ENCODE measurements at regions not wholly inside any gene's neighbourhood (a gene's known extent, or its start where the extent isn't known, plus 50 kb on each side); places are given as distances from the start of the nearest gene placed in this dataset.

GRCh38 chr13:106096661-106097092, 438.8 kb downstream of the EFNB2 start:
- no peak overlapping the region for H3K4me3 Mint-ChIP-seq
- H3K9me3 Mint-ChIP-seq = peaks cover 0 to 2% (median 0%) of the 10 kb centered on the region in 11 donors
- POLR2A ChIA-PET = no interaction called here
- peaks cover 0 to 5% (median 0%) of the 10 kb centered on the region in 5 donors for H3K27me3 Mint-ChIP-seq
- no peaks in the 10 kb centered on the region for H3K4me1 ChIP-seq (ENCODE audit: control insufficient read depth in 2 of 2, insufficient read depth in 2 of 2, low read length in 2 of 2)
- no peak for DNase-seq
- H3K4me3 ChIP-seq (ENCODE audit: low read length) = no peak overlapping the region
- H3K27me3 ChIP-seq (ENCODE audit: control insufficient read depth in 2 of 2, insufficient read depth in 2 of 2, low read length in 2 of 2) = no peaks in the 10 kb centered on the region
- ATAC-seq = no peak
- H3K36me3 Mint-ChIP-seq = no peaks in the 10 kb centered on the region
- intact Hi-C loops (cut with micrococcal nuclease) = no loop called here
- no peaks in the 10 kb centered on the region for H3K4me1 Mint-ChIP-seq
- H3K27ac ChIP-seq (ENCODE audit: low read depth, low read length) = no peak overlapping the region
- no peaks in the 10 kb centered on the region for H3K36me3 ChIP-seq (ENCODE audit: control insufficient read depth in 2 of 3, insufficient read depth in 3 of 3, low read length in 3 of 3)
- no peak overlapping the region for H3K27ac Mint-ChIP-seq
- CTCF ChIA-PET = no interaction called here
- no peaks in the 10 kb centered on the region for H3K9me3 ChIP-seq (ENCODE audit: control insufficient read depth in 2 of 3, low read length in 3 of 3)

GRCh38 chr13:106095919-106096318, 439.5 kb downstream of the EFNB2 start:
- CTCF ChIA-PET = no interaction called here
- H3K4me3 ChIP-seq (ENCODE audit: low read length) = no peak overlapping the region
- intact Hi-C loops (cut with micrococcal nuclease) = no loop called here
- Mint-ChIP-seq H3K9me3 (peaks cover 0 to 2% (median 0%) of the 10 kb centered on the region in 11 donors), H3K4me1 (no peaks in the 10 kb centered on the region), H3K27ac (no peak overlapping the region), H3K4me3 (no peak overlapping the region), H3K36me3 (no peaks in the 10 kb centered on the region), H3K27me3 (peaks cover 0 to 5% (median 0%) of the 10 kb centered on the region in 5 donors)
- DNase-seq (no peak), ATAC-seq (no peak)
- H3K27ac ChIP-seq (ENCODE audit: low read depth, low read length) = no peak overlapping the region
- POLR2A ChIA-PET = no interaction called here
- H3K36me3 ChIP-seq (ENCODE audit: control insufficient read depth in 2 of 3, insufficient read depth in 3 of 3, low read length in 3 of 3) = no peaks in the 10 kb centered on the region
- no peaks in the 10 kb centered on the region for H3K4me1 ChIP-seq (ENCODE audit: control insufficient read depth in 2 of 2, insufficient read depth in 2 of 2, low read length in 2 of 2)
- no peaks in the 10 kb centered on the region for H3K9me3 ChIP-seq (ENCODE audit: control insufficient read depth in 2 of 3, low read length in 3 of 3)
- no peaks in the 10 kb centered on the region for H3K27me3 ChIP-seq (ENCODE audit: control insufficient read depth in 2 of 2, insufficient read depth in 2 of 2, low read length in 2 of 2)

GRCh38 chr13:106095406-106095805, 440.1 kb downstream of the EFNB2 start:
- no peaks in the 10 kb centered on the region for H3K9me3 ChIP-seq (ENCODE audit: control insufficient read depth in 2 of 3, low read length in 3 of 3)
- H3K4me3 Mint-ChIP-seq = no peak overlapping the region

GRCh38 chr13:106090001-106090400, 445.5 kb downstream of the EFNB2 start:
- Mint-ChIP-seq H3K4me1 (no peaks in the 10 kb centered on the region), H3K4me3 (no peak overlapping the region), H3K36me3 (no peaks in the 10 kb centered on the region), H3K9me3 (peaks cover 0 to 3% (median 0%) of the 10 kb centered on the region in 11 donors), H3K27ac (no peak overlapping the region), H3K27me3 (peaks cover 0 to 5% (median 0%) of the 10 kb centered on the region in 5 donors)
- intact Hi-C loops (cut with micrococcal nuclease) = no loop called here
- Histone ChIP-seq H3K27ac (ENCODE audit: low read depth, low read length) (no peak overlapping the region), H3K9me3 (ENCODE audit: control insufficient read depth in 2 of 3, low read length in 3 of 3) (no peaks in the 10 kb centered on the region), H3K4me1 (ENCODE audit: control insufficient read depth in 2 of 2, insufficient read depth in 2 of 2, low read length in 2 of 2) (no peaks in the 10 kb centered on the region), H3K27me3 (ENCODE audit: control insufficient read depth in 2 of 2, insufficient read depth in 2 of 2, low read length in 2 of 2) (no peaks in the 10 kb centered on the region), H3K36me3 (ENCODE audit: control insufficient read depth in 2 of 3, insufficient read depth in 3 of 3, low read length in 3 of 3) (no peaks in the 10 kb centered on the region), H3K4me3 (ENCODE audit: low read length) (no peak overlapping the region)
- DNase-seq (no peak), ATAC-seq (no peak)
- ChIA-PET CTCF (no interaction called here), POLR2A (no interaction called here)

More at GRCh38 chr13:106095406-106095805, 440.1 kb downstream of the EFNB2 start:
- Mint-ChIP-seq H3K27ac (no peak overlapping the region), H3K4me1 (no peaks in the 10 kb centered on the region), H3K36me3 (no peaks in the 10 kb centered on the region), H3K27me3 (peaks cover 0 to 5% (median 0%) of the 10 kb centered on the region in 5 donors), H3K9me3 (peaks cover 0 to 2% (median 0%) of the 10 kb centered on the region in 11 donors)
- no peak overlapping the region for H3K4me3 ChIP-seq (ENCODE audit: low read length)
- DNase-seq = no peak
- ATAC-seq = no peak
- intact Hi-C loops (cut with micrococcal nuclease) = no loop called here
- H3K27ac ChIP-seq (ENCODE audit: low read depth, low read length) = no peak overlapping the region
- H3K36me3 ChIP-seq (ENCODE audit: control insufficient read depth in 2 of 3, insufficient read depth in 3 of 3, low read length in 3 of 3) = no peaks in the 10 kb centered on the region
- POLR2A ChIA-PET = no interaction called here
- H3K4me1 ChIP-seq (ENCODE audit: control insufficient read depth in 2 of 2, insufficient read depth in 2 of 2, low read length in 2 of 2) = no peaks in the 10 kb centered on the region
- CTCF ChIA-PET = no interaction called here
- no peaks in the 10 kb centered on the region for H3K27me3 ChIP-seq (ENCODE audit: control insufficient read depth in 2 of 2, insufficient read depth in 2 of 2, low read length in 2 of 2)

GRCh38 chr13:106089261-106089980, 446.0 kb downstream of the EFNB2 start:
- CTCF ChIA-PET = no interaction called here
- DNase-seq (no peak), ATAC-seq (no peak)
- intact Hi-C loops (cut with micrococcal nuclease) = no loop called here
- Histone ChIP-seq H3K9me3 (ENCODE audit: control insufficient read depth in 2 of 3, low read length in 3 of 3) (no peaks in the 10 kb centered on the region), H3K27me3 (ENCODE audit: control insufficient read depth in 2 of 2, insufficient read depth in 2 of 2, low read length in 2 of 2) (no peaks in the 10 kb centered on the region), H3K36me3 (ENCODE audit: control insufficient read depth in 2 of 3, insufficient read depth in 3 of 3, low read length in 3 of 3) (no peaks in the 10 kb centered on the region), H3K4me3 (ENCODE audit: low read length) (no peak overlapping the region), H3K27ac (ENCODE audit: low read depth, low read length) (no peak overlapping the region), H3K4me1 (ENCODE audit: control insufficient read depth in 2 of 2, insufficient read depth in 2 of 2, low read length in 2 of 2) (no peaks in the 10 kb centered on the region)
- H3K27ac Mint-ChIP-seq = no peak overlapping the region
- POLR2A ChIA-PET = no interaction called here
- H3K27me3 Mint-ChIP-seq = peaks cover 0 to 5% (median 0%) of the 10 kb centered on the region in 5 donors
- no peak overlapping the region for H3K4me3 Mint-ChIP-seq
- no peaks in the 10 kb centered on the region for H3K4me1 Mint-ChIP-seq
- peaks cover 0 to 3% (median 0%) of the 10 kb centered on the region in 11 donors for H3K9me3 Mint-ChIP-seq
- H3K36me3 Mint-ChIP-seq = no peaks in the 10 kb centered on the region

- Histone ChIP-seq H3K36me3 (ENCODE audit: control insufficient read depth in 2 of 3, insufficient read depth in 3 of 3, low read length in 3 of 3) (no peaks in the 10 kb centered on the region), H3K27me3 (ENCODE audit: control insufficient read depth in 2 of 2, insufficient read depth in 2 of 2, low read length in 2 of 2) (no peaks in the 10 kb centered on the region), H3K4me3 (ENCODE audit: low read length) (no peak overlapping the region), H3K9me3 (ENCODE audit: control insufficient read depth in 2 of 3, low read length in 3 of 3) (no peaks in the 10 kb centered on the region), H3K27ac (ENCODE audit: low read depth, low read length) (no peak overlapping the region), H3K4me1 (ENCODE audit: control insufficient read depth in 2 of 2, insufficient read depth in 2 of 2, low read length in 2 of 2) (no peaks in the 10 kb centered on the region)
- POLR2A ChIA-PET = no interaction called here
- Mint-ChIP-seq H3K4me1 (no peaks in the 10 kb centered on the region), H3K4me3 (no peak overlapping the region), H3K27me3 (peaks cover 0 to 5% (median 0%) of the 10 kb centered on the region in 5 donors), H3K36me3 (no peaks in the 10 kb centered on the region), H3K9me3 (peaks cover 0 to 3% (median 0%) of the 10 kb centered on the region in 11 donors), H3K27ac (no peak overlapping the region)
- DNase-seq (no peak), ATAC-seq (no peak)
- CTCF ChIA-PET = no interaction called here
- intact Hi-C loops (cut with micrococcal nuclease) = no loop called here
Measured at GRCh38 chr13:106088085-106088484, 447.4 kb downstream of the EFNB2 start.

- Mint-ChIP-seq H3K4me1 (no peaks in the 10 kb centered on the region), H3K9me3 (peaks cover 0 to 3% (median 0%) of the 10 kb centered on the region in 11 donors), H3K27me3 (peaks cover 0 to 5% (median 0%) of the 10 kb centered on the region in 5 donors), H3K36me3 (no peaks in the 10 kb centered on the region), H3K27ac (no peak overlapping the region), H3K4me3 (no peak overlapping the region)
- Histone ChIP-seq H3K9me3 (ENCODE audit: control insufficient read depth in 2 of 3, low read length in 3 of 3) (no peaks in the 10 kb centered on the region), H3K36me3 (ENCODE audit: control insufficient read depth in 2 of 3, insufficient read depth in 3 of 3, low read length in 3 of 3) (no peaks in the 10 kb centered on the region), H3K4me3 (ENCODE audit: low read length) (no peak overlapping the region), H3K27me3 (ENCODE audit: control insufficient read depth in 2 of 2, insufficient read depth in 2 of 2, low read length in 2 of 2) (no peaks in the 10 kb centered on the region), H3K4me1 (ENCODE audit: control insufficient read depth in 2 of 2, insufficient read depth in 2 of 2, low read length in 2 of 2) (no peaks in the 10 kb centered on the region), H3K27ac (ENCODE audit: low read depth, low read length) (no peak overlapping the region)
- POLR2A ChIA-PET = no interaction called here
- DNase-seq = no peak
- CTCF ChIA-PET = no interaction called here
- no peak for ATAC-seq
- intact Hi-C loops (cut with micrococcal nuclease) = no loop called here
Measured at GRCh38 chr13:106087201-106087600, 448.3 kb downstream of the EFNB2 start.
